Erythroblast (primary cell): ENCODE measurements at regions not wholly inside any gene's neighbourhood (a gene's known extent, or its start where the extent isn't known, plus 50 kb on each side); places are given as distances from the start of the nearest gene placed in this dataset.

ENCODE experiments used
- GATA1 ChIP-seq: IDR thresholded peaks from 2 replicates; pipeline ENCODE4 v1.6.1; 2011; ENCODE audit warnings: low read depth, mild to moderate bottlenecking, control low read depth, low read length, moderate library complexity
- POLR2A ChIP-seq: IDR thresholded peaks from 2 replicates; pipeline ENCODE4 v1.6.1; 2011; ENCODE audit warnings: mild to moderate bottlenecking, low read length

- TF ChIP-seq POLR2A (no peak), GATA1 (no peak)
These were observed 120.2 kb upstream of the MBNL1 start for GRCh38 chr3:152148579-152148978.
